Stimulated activated CD8-positive, alpha-beta memory T cell treated with anti-CD3 and anti-CD28 coated beads, Interleukin-4, amount 100 ng/mL, for 24 hours (primary cell): ENCODE measurements at regions not wholly inside any gene's neighbourhood (a gene's known extent, or its start where the extent isn't known, plus 50 kb on each side); places are given as distances from the start of the nearest gene placed in this dataset.

Experiments used
- DNase-seq: peaks from one replicate; pipeline ENCODE4 v3.0.0-alpha.2; 2020; ENCODE audit warnings: low read depth

DNA sequence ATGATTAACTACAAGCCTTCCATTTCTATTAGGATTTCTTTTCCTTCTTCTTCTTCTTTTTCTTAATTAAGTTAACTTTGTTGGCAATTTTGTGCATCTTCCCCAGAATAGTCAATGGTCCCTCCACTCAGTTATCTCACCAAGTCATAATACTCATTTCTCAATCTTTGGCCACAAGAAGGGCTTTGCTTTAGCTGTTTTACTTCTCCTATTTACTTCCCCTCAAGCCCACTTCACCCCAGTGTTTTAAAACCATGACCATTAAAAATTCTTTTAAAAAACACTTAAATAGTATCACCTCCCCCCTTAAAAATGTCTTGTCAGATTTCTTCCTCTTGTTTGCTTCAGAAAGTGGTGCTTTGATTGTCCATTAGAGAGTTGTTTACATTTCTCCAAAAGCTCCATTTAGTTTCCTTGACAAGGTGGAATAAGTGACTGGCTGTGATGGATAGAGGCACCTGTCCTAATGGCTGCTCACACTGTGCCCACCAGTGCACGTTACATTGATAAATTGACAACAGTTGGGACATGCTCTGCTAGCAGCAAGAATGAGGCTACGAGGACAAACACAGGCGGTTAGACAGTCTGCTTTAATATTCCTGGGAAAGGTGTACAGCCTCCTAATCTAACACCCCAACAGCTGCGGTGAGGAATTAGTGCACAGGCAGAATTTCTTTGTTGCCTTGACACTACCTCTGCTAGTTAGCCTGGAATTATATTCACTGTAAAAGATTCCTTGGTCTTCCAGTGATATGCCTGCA is 354.7 kb downstream of the LMO4 start:
- DNase-seq = no peak

DNA sequence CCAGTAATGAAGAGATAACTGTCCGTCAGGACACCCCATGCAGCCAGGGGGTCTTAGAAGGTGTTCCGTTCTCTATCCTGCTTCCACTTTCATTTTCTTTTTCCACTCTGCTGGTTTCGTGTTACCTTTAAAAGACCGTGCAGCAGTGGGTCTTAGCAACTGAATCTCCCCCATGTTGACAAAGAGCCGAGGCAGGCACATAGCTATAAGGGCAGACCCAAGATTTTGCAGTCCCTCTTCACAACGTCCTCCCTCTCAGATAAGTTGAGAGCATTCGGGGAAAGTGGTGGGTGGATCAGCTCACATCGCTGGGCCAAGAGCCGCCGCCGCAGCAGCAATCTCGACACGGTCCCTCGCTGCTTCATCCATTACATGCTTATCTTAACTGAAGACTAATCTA is 355.5 kb downstream of the LMO4 start:
- no peak for DNase-seq

DNA sequence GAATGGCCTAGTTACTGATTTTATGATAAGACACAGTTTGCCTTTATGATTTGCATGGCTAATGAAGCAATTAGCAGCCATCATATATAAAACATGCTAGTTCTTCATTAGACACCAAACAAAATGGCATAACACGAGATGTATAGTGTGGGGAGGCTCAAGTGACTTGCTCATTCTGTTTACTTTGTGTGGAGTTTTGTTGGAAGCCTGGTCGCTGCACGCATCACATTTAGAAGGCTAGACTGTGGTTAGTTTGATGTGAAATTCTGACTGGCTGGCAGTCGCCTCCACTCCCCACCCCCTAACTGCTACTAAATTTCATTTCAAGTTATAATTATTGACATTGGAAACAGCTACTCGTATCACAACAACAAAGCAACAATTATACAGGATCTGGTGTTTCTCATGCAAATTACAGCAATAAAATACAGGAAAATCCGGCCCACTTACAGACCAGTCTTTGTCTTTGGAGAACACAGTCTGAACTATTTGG is 356.1 kb downstream of the LMO4 start:
- DNase-seq = no peak

DNA sequence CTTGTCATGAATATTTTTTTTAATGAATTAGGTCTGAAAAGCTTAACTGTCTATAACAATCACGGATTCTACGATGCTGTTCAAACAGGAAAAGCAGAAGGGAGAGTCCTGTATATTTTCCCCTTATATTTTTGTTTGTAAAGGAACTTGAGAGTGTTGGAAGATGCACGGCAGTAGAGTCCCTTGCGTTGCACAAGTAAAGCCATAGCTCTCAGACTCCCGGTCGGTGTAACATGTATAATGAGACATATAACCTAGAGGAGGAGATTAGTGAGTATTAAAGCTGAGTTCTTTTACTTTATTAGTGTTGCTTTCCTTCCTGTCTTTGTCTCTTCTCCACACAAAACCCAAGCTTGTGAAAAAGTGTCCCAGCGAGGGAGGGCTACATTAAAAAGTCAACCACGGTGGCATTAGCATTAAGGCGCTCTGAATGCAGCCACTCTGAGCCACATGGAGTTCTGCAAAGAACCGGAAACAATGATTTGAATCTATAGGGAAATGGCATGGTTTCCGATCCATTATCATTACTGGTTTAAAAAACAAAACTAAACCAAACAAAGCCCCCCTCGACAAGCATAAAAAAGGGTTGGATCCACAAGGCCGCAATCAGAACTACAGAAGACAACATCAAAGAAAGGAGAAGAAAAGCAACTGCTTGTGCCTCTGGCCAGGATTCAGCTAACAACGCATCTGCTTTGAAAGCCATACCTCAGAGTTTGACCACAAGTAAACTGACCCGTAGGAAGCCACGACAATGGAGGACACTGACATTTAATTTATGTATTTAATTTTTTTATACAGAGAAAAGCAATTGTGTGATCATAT is 356.8 kb downstream of the LMO4 start:
- no peak for DNase-seq

GRCh38 chr1:87686136-87686495 is 357.4 kb downstream of the LMO4 start:
- no peak for DNase-seq

- no peak for DNase-seq
Observed at GRCh38 chr1:87686671-87687070, 358.0 kb downstream of the LMO4 start.

- no peak for DNase-seq
Observed at GRCh38 chr1:87688136-87688535, 359.5 kb downstream of the LMO4 start.

GRCh38 chr1:87689487-87689886 is 360.8 kb downstream of the LMO4 start:
- no peak for DNase-seq

- DNase-seq = no peak
Observed at GRCh38 chr1:87696483-87696882, 367.8 kb downstream of the LMO4 start.

DNA sequence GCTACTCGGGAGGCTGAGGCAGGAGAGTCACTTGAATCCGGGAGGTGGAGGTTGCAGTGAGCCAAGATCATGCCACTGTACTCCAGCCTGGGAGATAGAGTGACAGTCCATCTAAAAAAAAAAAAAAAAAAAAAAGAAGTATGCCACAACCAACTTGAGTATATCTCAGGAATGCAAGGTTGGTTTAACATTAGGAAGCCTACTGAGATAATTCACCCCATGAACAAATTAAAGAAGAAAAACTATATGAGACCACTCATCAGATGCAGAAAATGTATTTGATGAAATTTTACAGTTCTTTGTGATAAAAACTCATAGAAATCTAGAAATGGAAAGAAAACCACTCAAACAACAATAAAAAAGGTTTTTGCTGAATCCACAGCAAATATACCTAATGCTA is 373.8 kb downstream of the LMO4 start:
- DNase-seq = no peak

DNA sequence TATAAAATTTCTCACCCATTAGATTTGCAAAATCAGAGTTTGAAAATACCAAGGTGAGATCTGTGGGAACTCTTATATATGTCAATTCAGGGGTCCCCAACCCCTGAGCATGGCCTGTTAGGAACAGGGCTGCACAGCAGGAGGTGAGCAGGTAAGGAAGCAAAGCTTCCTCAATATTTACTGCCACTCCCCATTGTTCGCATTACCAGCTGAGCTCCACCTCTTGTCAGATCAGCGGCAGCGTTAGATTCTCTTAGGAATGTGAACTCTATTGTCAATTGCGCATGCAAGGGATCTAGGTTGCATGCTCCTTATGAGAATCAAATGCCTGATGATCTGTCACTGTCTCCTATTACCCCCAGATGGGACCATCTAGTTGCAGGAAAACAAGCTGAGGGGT is 376.6 kb downstream of the LMO4 start:
- DNase-seq = no peak

DNA sequence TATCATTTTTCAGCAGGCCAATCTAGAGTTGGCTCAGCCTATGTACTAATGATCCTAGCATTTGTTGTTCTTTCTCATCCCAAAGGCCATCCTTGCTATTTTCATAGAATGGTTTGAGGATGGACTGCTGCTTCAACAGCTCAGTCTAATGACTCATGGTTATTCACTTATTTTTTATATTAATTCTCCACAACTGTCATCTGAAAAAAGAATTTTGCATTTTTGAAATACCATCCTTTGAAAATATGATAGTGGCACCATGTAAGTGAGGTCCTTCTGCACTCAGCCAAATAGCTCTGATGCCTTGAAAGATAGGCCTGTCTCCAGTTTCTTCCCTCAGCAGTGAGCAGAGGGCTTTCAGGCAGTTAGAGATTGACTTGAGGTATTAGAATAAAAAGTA is 377.5 kb downstream of the LMO4 start:
- no peak for DNase-seq

DNA sequence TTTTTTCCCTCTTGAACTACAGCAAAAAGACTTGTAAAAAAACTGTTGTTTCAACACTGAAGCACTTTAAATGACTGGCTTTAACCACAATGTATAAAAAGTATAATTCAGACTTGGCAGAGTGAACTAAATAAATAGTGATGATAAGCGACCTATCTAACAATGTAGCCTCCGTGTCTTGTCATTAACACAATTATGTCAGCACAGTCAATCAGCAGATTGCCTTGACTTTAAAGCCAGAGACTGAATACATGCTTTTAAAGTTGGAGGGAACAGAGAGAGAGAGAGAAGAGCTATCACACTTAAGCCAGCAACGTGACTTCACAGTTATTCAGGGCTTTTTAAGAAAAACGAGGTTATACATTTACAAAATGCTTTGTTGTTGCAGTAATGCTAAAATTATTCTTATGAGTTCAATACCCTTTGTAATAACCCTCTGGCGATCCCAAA is 378.1 kb downstream of the LMO4 start:
- no peak for DNase-seq

- no peak for DNase-seq
Observed at GRCh38 chr1:87707411-87707810, 378.7 kb downstream of the LMO4 start.

- no peak for DNase-seq
Observed at GRCh38 chr1:87712261-87713010, 383.8 kb downstream of the LMO4 start.

- no peak for DNase-seq
Observed at GRCh38 chr1:87714278-87714677, 385.6 kb downstream of the LMO4 start.

GRCh38 chr1:87715052-87715451 is 386.4 kb downstream of the LMO4 start:
- no peak for DNase-seq

- no peak for DNase-seq
Observed at GRCh38 chr1:87715471-87715870, 386.8 kb downstream of the LMO4 start.

DNA sequence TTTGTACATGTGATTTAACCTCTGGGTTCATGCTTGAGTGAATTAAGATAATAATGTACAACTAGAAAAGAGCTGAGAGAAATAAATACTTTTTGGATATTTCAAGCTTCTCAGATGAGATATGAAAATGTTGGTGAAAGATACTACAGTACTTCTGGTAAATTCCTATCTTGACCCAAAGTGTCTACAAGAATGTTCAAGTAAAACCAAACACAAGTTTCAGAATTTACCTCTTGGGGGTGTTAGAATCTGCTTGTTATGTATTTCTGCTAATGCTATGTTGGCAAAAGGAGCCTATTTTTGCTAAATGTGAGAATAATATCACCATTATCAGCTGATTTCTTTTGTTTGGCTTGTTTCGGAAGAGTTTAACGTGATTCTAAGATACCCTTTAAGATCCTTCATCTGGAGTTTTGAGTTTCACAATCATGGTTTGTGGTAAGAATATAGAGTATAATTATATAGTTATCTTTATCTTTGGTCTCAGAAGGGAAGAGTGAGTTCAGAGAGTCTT is 388.5 kb downstream of the LMO4 start:
- DNase-seq = no peak

DNA sequence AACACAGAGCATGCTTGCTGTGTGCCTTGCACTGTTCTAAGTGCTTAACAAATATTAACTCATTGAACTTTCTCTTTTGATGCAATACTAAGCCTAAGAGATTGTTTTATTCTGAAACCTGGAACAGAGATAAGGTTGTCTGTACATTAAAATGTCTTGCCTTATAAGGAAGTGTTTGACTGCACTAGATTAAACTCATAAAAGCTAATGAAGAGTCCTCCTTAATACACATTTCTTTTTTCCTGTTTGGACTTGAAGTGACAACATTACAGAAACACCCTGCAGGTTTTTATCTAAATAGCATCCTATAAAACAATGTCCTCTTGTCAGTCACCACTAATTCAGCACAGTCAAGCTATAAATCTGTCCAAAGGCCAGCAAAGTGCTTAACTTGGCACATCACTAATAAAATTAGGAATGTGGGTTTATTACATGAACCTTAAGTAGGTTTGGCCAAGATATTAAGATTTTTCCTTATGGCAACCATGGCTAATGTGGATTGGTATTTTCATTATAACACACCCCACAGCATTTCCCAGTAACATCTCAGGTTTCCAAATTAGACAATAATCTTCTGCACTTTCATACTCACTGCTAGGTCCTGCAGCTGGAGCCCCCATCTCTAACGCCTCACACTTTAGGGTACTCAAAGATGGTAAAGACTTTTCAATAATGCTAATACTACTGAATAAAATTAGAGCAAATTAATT is 389.7 kb downstream of the LMO4 start:
- DNase-seq = no peak

DNA sequence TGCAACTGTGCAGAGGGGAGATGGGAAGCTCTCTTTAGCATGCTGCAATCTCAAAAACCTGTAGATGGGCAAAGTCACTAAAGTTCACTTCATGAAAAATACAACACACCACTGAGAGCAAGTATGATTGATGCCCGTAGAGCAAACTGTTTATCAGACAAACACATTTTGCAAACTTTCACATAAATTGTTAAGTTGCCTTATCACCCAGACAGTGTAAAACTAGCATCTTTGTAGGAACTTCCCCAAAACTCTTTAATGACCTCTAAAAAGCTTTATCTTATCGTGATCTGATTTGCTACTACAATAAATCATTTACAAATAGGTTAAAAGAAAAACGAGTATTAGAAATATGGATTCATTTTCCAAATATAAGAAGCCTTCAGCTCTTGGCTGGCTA is 391.0 kb downstream of the LMO4 start:
- no peak for DNase-seq

DNA sequence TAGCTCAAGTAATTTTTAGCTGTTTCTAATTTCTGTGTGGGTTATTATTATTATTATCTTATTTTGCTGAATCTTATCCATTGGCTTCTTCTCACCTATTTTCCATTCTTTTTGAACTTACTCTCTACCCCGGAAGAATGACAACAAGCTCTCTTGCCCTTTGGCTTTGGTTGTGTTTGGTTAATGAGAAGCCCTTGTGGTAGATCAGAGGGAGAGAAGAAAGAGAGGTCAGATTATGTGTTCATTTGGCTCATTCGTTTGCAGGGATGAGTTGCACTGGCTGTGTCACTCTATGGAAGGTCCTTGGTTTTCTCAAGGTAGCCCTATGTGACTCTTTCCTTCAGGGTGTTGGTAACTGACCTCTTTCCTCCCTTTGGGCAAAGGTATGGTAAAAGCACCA is 391.9 kb downstream of the LMO4 start:
- no peak for DNase-seq
